ENCODE measurements at regions not wholly inside any gene's neighbourhood (a gene's known extent, or its start where the extent isn't known, plus 50 kb on each side); places are given as distances from the start of the nearest gene placed in this dataset.

DNA sequence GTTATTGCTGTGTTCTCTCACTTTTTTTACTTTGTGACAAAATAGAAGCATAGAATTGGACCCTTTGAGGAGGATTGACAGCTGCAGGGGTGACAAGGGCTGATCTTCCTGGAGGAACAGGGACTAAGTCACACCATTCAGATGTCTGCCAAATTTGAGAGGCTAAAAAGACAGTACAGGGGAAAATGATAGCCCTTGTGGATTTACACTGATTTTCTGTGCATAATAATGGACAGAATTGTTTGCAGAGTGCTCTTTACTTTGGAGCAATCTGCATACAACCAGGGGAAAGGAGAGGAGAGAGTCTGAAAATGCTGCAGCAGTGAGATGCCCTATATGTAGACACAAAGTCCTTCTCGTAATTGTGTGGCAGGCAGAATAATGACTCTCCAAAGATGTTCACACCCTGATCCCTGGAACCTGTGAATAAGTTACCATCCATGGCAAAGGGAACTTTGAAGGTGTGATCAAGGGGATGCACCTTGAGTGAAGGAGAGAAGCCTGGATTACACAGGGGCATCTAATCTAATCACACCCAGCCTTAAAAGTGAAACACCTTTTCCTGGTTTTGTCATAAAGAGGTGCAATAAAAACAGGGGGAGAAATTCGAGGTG, 221.4 kb upstream of the CPHXL start:
- Histone ChIP-seq H3K4me2 (no peak overlapping the region), H3K79me2 (ENCODE audit: low read depth) (no peaks in the 10 kb centered on the region), H2AFZ (no peak overlapping the region), H4K20me1 (ENCODE audit: insufficient read depth) (no peaks in the 10 kb centered on the region), H3K9me3 (ENCODE audit: insufficient read depth, low read depth) (no peaks in the 10 kb centered on the region), H3K9me2 (ENCODE audit: insufficient read depth) (no peaks in the 10 kb centered on the region), H3K4me3 (no peak overlapping the region), H3K36me3 (ENCODE audit: low read depth) (no peaks in the 10 kb centered on the region), H3K27ac (no peak overlapping the region), H3K4me1 (replicated peaks; ENCODE audit: insufficient read depth) (no peaks in the 10 kb centered on the region), H3F3A (ENCODE audit: insufficient read depth, low read depth) (no peaks in the 10 kb centered on the region), H3K27me3 (ENCODE audit: insufficient read depth, low read depth) (0 out of 2 replicates have a peak, but pooled peaks cover 6% of the 10 kb centered on the region)
- TF ChIP-seq, protein P1, sequence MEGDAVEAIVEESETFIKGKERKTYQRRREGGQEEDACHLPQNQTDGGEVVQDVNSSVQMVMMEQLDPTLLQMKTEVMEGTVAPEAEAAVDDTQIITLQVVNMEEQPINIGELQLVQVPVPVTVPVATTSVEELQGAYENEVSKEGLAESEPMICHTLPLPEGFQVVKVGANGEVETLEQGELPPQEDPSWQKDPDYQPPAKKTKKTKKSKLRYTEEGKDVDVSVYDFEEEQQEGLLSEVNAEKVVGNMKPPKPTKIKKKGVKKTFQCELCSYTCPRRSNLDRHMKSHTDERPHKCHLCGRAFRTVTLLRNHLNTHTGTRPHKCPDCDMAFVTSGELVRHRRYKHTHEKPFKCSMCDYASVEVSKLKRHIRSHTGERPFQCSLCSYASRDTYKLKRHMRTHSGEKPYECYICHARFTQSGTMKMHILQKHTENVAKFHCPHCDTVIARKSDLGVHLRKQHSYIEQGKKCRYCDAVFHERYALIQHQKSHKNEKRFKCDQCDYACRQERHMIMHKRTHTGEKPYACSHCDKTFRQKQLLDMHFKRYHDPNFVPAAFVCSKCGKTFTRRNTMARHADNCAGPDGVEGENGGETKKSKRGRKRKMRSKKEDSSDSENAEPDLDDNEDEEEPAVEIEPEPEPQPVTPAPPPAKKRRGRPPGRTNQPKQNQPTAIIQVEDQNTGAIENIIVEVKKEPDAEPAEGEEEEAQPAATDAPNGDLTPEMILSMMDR (conservative IDR thresholded peaks at IDR 0.05) = no peak
- TF ChIP-seq EZH2 (IDR thresholded peaks at IDR 0.05; ENCODE audit: low read depth) = no peak
- intact Hi-C loops (cut with micrococcal nuclease; ENCODE audit: unreplicated experiment) = no loop called here
- POLR2A ChIA-PET (ENCODE audit: unreplicated experiment) = no interaction called here
- CTCF ChIA-PET = no interaction called here
- no TSS peak for BruUV-seq (replicated peaks)
- no peak for DNase-seq

DNA sequence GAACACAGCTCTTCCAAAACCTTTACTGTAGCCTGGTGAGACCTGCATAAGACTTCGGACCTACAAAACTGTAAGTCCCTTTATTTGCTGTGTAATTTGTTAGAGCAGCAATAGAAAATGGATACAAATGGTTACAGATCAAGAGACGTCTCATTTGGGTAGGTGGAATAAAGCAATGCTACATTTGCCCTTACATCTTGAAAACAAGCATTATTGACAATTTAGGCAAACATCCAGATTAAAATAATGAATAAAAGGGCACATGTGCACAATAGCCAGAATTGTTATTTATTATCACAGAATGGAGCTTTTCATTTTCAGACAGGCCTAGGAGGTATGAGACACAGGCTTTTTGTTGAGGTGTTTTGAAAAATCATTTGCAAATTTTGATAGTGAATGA, 222.2 kb upstream of the CPHXL start:
- BruUV-seq (replicated peaks) = no TSS peak
- intact Hi-C loops (cut with micrococcal nuclease; ENCODE audit: unreplicated experiment) = no loop called here

DNA sequence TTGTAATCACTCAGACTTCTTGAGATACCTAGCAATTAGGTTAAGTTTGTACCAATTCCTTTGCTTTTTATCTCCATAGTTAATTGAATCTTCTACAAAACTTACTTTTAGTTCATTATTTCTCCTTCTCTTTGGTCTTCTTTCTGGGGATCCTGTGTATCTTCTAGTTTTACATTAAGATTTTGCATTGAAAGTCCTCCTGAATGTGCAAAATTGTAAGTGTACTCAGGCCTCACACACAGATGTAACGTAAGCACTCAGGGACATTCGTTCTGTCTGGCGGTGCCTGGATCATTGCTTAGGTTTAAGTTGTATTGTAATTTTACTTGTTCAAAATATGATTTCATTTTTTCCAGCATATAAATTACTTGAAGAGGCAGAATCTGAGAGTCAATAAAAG, 222.6 kb upstream of the CPHXL start:
- 0 out of 2 replicates have a peak, but pooled peaks cover 6% of the 10 kb centered on the region for H3K27me3 ChIP-seq (ENCODE audit: insufficient read depth, low read depth)
- H3K4me2 ChIP-seq = no peak overlapping the region
- DNase-seq = no peak
- no peaks in the 10 kb centered on the region for H4K20me1 ChIP-seq (ENCODE audit: insufficient read depth)
- no peaks in the 10 kb centered on the region for H3K79me2 ChIP-seq (ENCODE audit: low read depth)
- H3K27ac ChIP-seq = no peak overlapping the region
- POLR2A ChIA-PET (ENCODE audit: unreplicated experiment) = no interaction called here
- TF ChIP-seq, protein P1 (conservative IDR thresholded peaks at IDR 0.05) = no peak
- no peak overlapping the region for H3K4me3 ChIP-seq
- intact Hi-C loops (cut with micrococcal nuclease; ENCODE audit: unreplicated experiment) = no loop called here
- H3K36me3 ChIP-seq (ENCODE audit: low read depth) = no peaks in the 10 kb centered on the region
- no peaks in the 10 kb centered on the region for H3K9me3 ChIP-seq (ENCODE audit: insufficient read depth, low read depth)
- H3K4me1 ChIP-seq (replicated peaks; ENCODE audit: insufficient read depth) = no peaks in the 10 kb centered on the region
- no peaks in the 10 kb centered on the region for H3K9me2 ChIP-seq (ENCODE audit: insufficient read depth)
- CTCF ChIA-PET = no interaction called here
- BruUV-seq (replicated peaks) = no TSS peak
- H3F3A ChIP-seq (ENCODE audit: insufficient read depth, low read depth) = no peaks in the 10 kb centered on the region
- H2AFZ ChIP-seq = no peak overlapping the region

More for the DNA sequence above, 222.2 kb upstream of the CPHXL start:
- no peak overlapping the region for H3K27ac ChIP-seq
- no peak overlapping the region for H2AFZ ChIP-seq
- ChIA-PET POLR2A (ENCODE audit: unreplicated experiment) (no interaction called here), CTCF (no interaction called here)
- H3K4me3 ChIP-seq = no peak overlapping the region
- no peaks in the 10 kb centered on the region for H3K36me3 ChIP-seq (ENCODE audit: low read depth)
- H4K20me1 ChIP-seq (ENCODE audit: insufficient read depth) = no peaks in the 10 kb centered on the region
- DNase-seq = no peak
- H3K4me2 ChIP-seq = no peak overlapping the region
- H3K9me2 ChIP-seq (ENCODE audit: insufficient read depth) = no peaks in the 10 kb centered on the region
- no peaks in the 10 kb centered on the region for H3K9me3 ChIP-seq (ENCODE audit: insufficient read depth, low read depth)
- H3K79me2 ChIP-seq (ENCODE audit: low read depth) = no peaks in the 10 kb centered on the region
- H3K4me1 ChIP-seq (replicated peaks; ENCODE audit: insufficient read depth) = no peaks in the 10 kb centered on the region
- H3K27me3 ChIP-seq (ENCODE audit: insufficient read depth, low read depth) = 0 out of 2 replicates have a peak, but pooled peaks cover 6% of the 10 kb centered on the region
- no peaks in the 10 kb centered on the region for H3F3A ChIP-seq (ENCODE audit: insufficient read depth, low read depth)
- TF ChIP-seq, protein P1 (conservative IDR thresholded peaks at IDR 0.05) = no peak
- no peak for TF ChIP-seq EZH2 (IDR thresholded peaks at IDR 0.05; ENCODE audit: low read depth)
